MM.1S (cell line): ENCODE measurements at regions not wholly inside any gene's neighbourhood (a gene's known extent, or its start where the extent isn't known, plus 50 kb on each side); places are given as distances from the start of the nearest gene placed in this dataset.

Source experiments
- DNase-seq: peaks from one replicate; pipeline ENCODE4 v3.0.0-alpha.2; 2015
- H2AFZ ChIP-seq: fragments of 300-600 bp; sonication (generic); 2 replicates; pipeline ENCODE4 v1.6.0; 2016; ENCODE audit warnings: antibody characterized with exemption, low read length
- H3F3A ChIP-seq: fragments of 300-600 bp; sonication (generic); 2 replicates; pipeline ENCODE4 v1.6.1; 2016; ENCODE audit warnings: mild to moderate bottlenecking, antibody characterized with exemption, low read length, moderate library complexity, mixed read lengths; ENCODE audit not compliant: insufficient read depth
- H3K27ac ChIP-seq: fragments of 300-600 bp; sonication (generic); 2 replicates; pipeline ENCODE4 v1.5.1; 2016; ENCODE audit warnings: mild to moderate bottlenecking, low read length
- H3K27me3 ChIP-seq: fragments of 300-600 bp; sonication (generic); replicated peaks from 2 replicates; pipeline ENCODE4 v1.6.0; 2016; ENCODE audit warnings: low read length; ENCODE audit not compliant: insufficient read depth
- H3K36me3 ChIP-seq: fragments of 300-600 bp; sonication (generic); replicated peaks from 2 replicates; pipeline ENCODE4 v1.6.1; 2016; ENCODE audit warnings: mild to moderate bottlenecking, low read length, mixed read lengths; ENCODE audit not compliant: insufficient read depth
- H3K4me1 ChIP-seq: fragments of 300-600 bp; sonication (generic); 2 replicates; pipeline ENCODE4 v1.6.1; 2016; ENCODE audit warnings: low read length, mixed read lengths
- H3K4me2 ChIP-seq: fragments of 300-600 bp; sonication (generic); 2 replicates; pipeline ENCODE4 v1.6.0; 2016; ENCODE audit warnings: low read depth, low read length
- H3K4me3 ChIP-seq: fragments of 300-600 bp; sonication (generic); 2 replicates; pipeline ENCODE4 v1.5.1; 2016; ENCODE audit warnings: low read length, mixed read lengths
- H3K79me2 ChIP-seq: fragments of 300-600 bp; sonication (generic); 2 replicates; pipeline ENCODE4 v1.6.1; 2016; ENCODE audit warnings: mixed run types, low read length, mixed read lengths
- H3K9ac ChIP-seq: fragments of 300-600 bp; sonication (generic); 2 replicates; pipeline ENCODE4 v1.6.1; 2016; ENCODE audit warnings: low read length, mixed read lengths
- H3K9me2 ChIP-seq: fragments of 300-600 bp; sonication (generic); replicated peaks from 2 replicates; pipeline ENCODE4 v1.6.1; 2016; ENCODE audit warnings: mild to moderate bottlenecking, low read length, mixed read lengths; ENCODE audit not compliant: insufficient read depth
- H3K9me3 ChIP-seq: fragments of 300-600 bp; sonication (generic); replicated peaks from 2 replicates; pipeline ENCODE4 v1.6.1; 2016; ENCODE audit warnings: mild to moderate bottlenecking, low read length, mixed read lengths; ENCODE audit not compliant: insufficient read depth
- H4K20me1 ChIP-seq: fragments of 300-600 bp; sonication (generic); 2 replicates; pipeline ENCODE4 v1.6.1; 2016; ENCODE audit warnings: mild to moderate bottlenecking, low read length, moderate library complexity, mixed read lengths; ENCODE audit not compliant: insufficient read depth
- EZH2 ChIP-seq: fragments of 300-600 bp; sonication (generic); optimal IDR thresholded peaks from 2 replicates; pipeline ENCODE3; 2017; ENCODE audit warnings: low read depth, mild to moderate bottlenecking, antibody characterized with exemption, low read length, mixed read lengths
- EZH2phosphoT487 ChIP-seq: fragments of 300-600 bp; sonication (generic); IDR thresholded peaks from 2 replicates; pipeline ENCODE4 v1.6.1; 2018; ENCODE audit warnings: antibody characterized with exemption, low read length
- TF ChIP-seq, protein P1 (sequence below): fragments of 300-600 bp; sonication (generic); IDR thresholded peaks from 2 replicates; pipeline ENCODE4 v1.5.1; 2016; ENCODE audit warnings: antibody characterized with exemption, low read length, mixed read lengths

DNA sequence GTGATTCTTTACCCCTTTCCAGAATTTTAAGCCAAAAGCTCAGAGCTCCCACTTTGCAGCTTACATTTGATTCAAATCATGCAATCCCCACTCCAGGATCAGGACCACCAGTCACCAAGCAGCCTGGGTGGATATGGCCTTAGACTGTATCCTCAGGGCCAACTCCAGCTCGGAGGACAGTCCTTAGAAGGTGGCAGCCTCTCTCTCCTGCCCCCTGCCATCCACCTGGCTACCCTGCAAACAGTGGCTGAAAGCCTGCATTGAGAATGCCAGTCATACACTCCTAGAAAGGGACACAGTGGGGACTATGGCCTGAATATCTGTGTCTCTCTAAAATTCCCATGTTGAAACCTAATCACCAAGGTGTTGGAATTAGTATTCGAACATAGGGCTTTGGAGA is 50.0 kb upstream of the KCNMA1 start:
- peaks cover 10% of the 10 kb centered on the region for H3K4me1 ChIP-seq
- no peaks in the 10 kb centered on the region for H3K9me2 ChIP-seq
- H3K27ac ChIP-seq = no peak overlapping the region
- H4K20me1 ChIP-seq = no peaks in the 10 kb centered on the region
- no peaks in the 10 kb centered on the region for H3K79me2 ChIP-seq
- DNase-seq = no peak
- H3F3A ChIP-seq = 0 out of 2 replicates have a peak, but pooled peaks cover 8% of the 10 kb centered on the region
- TF ChIP-seq EZH2phosphoT487 (no peak), EZH2 (no peak)
- TF ChIP-seq, protein P1, sequence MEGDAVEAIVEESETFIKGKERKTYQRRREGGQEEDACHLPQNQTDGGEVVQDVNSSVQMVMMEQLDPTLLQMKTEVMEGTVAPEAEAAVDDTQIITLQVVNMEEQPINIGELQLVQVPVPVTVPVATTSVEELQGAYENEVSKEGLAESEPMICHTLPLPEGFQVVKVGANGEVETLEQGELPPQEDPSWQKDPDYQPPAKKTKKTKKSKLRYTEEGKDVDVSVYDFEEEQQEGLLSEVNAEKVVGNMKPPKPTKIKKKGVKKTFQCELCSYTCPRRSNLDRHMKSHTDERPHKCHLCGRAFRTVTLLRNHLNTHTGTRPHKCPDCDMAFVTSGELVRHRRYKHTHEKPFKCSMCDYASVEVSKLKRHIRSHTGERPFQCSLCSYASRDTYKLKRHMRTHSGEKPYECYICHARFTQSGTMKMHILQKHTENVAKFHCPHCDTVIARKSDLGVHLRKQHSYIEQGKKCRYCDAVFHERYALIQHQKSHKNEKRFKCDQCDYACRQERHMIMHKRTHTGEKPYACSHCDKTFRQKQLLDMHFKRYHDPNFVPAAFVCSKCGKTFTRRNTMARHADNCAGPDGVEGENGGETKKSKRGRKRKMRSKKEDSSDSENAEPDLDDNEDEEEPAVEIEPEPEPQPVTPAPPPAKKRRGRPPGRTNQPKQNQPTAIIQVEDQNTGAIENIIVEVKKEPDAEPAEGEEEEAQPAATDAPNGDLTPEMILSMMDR = no peak
- H3K4me2 ChIP-seq = no peak overlapping the region
- no peak overlapping the region for H3K4me3 ChIP-seq
- no peak overlapping the region for H3K9ac ChIP-seq
- H3K36me3 ChIP-seq = no peaks in the 10 kb centered on the region
- no peaks in the 10 kb centered on the region for H3K9me3 ChIP-seq
- no peaks in the 10 kb centered on the region for H3K27me3 ChIP-seq
- H2AFZ ChIP-seq = no peak overlapping the region
